HL-60 (cell line): ENCODE measurements at regions not wholly inside any gene's neighbourhood (a gene's known extent, or its start where the extent isn't known, plus 50 kb on each side); places are given as distances from the start of the nearest gene placed in this dataset.

Experiments used
- DNase-seq, 2 experiments: peaks; one replicate each; pipeline ENCODE4 v3.0.0-alpha.2; 2010 to 2020; ENCODE audit warnings: low read depth in 1 of 2, low spot score in 1 of 2
- H3K27ac ChIP-seq: fragments of 250-450 bp; sonication (Bioruptor Pico); replicated peaks from 2 replicates; pipeline ENCODE4 v1.5.1; 2020; ENCODE audit warnings: mild to moderate bottlenecking, moderate library complexity
- H3K27me3 ChIP-seq: fragments of 250-450 bp; sonication (Bioruptor Pico); 2 replicates; pipeline ENCODE4 v1.5.1; 2021; ENCODE audit warnings: mild to moderate bottlenecking, moderate library complexity; ENCODE audit not compliant: insufficient read depth, poor library complexity, severe bottlenecking
- H3K4me3 ChIP-seq: replicated peaks from 2 replicates; pipeline ENCODE4 v1.5.1; 2011; ENCODE audit warnings: mild to moderate bottlenecking, control low read depth, low read length; ENCODE audit not compliant: insufficient read depth
- CTCF ChIP-seq: IDR thresholded peaks from one replicate; pipeline ENCODE4 v1.5.1; 2011; ENCODE audit warnings: low read length, control low read depth, inconsistent platforms; ENCODE audit not compliant: insufficient read depth
- GABPA ChIP-seq: IDR thresholded peaks from 2 replicates; pipeline ENCODE4 v1.6.1; 2012; ENCODE audit warnings: low read depth
- POLR2AphosphoS5 ChIP-seq: IDR thresholded peaks from 2 replicates; pipeline ENCODE4 v1.6.1; 2012; ENCODE audit warnings: low read depth
- REST ChIP-seq: IDR thresholded peaks from 2 replicates; pipeline ENCODE4 v1.6.1; 2012; ENCODE audit warnings: low read depth; ENCODE audit not compliant: insufficient replicate concordance
- SPI1 ChIP-seq: IDR thresholded peaks from 2 replicates; pipeline ENCODE4 v1.6.1; 2012; ENCODE audit warnings: low read depth, mild to moderate bottlenecking, borderline replicate concordance

- H3K4me3 ChIP-seq: no peak overlapping the region
- H3K27ac ChIP-seq: no peak overlapping the region
- peak in 1 of 2 experiments; percentile 51 for DNase-seq
- TF ChIP-seq CTCF (peak; percentile 32), REST (no peak)
- H3K27me3 ChIP-seq: no peaks in the 10 kb centered on the region
Observed at GRCh38 chr10:32207544-32207943, 139.4 kb downstream of the EPC1 start.

DNA sequence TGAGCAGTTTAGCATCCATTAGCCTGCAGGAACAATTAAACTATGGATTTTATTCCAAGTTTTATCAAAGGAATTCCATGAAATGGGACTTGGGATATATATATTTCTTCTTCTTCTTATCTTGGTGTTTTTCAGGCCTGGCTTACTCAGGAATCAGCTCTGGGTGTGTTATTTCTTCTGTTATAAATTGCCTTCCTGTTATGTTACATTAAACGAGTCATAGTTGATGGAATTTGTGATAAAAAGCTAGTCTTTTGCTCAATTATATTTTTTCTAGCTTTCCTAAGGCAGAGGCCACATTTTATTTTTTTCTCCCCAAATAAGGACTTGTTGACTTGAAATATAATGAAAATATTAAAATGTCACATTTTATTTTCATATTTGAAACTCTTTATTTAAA, 141.3 kb downstream of the EPC1 start:
- Histone ChIP-seq H3K4me3 (no peak overlapping the region), H3K27me3 (no peaks in the 10 kb centered on the region), H3K27ac (no peak overlapping the region)
- TF ChIP-seq REST: no peak
- TF ChIP-seq POLR2AphosphoS5: no peak
- TF ChIP-seq SPI1: no peak
- no peak for TF ChIP-seq GABPA
- TF ChIP-seq CTCF: no peak
- no peak for DNase-seq

GRCh38 chr10:32204606-32205005, 142.4 kb downstream of the EPC1 start:
- Histone ChIP-seq H3K27me3 (no peaks in the 10 kb centered on the region), H3K4me3 (no peak overlapping the region), H3K27ac (no peak overlapping the region)
- TF ChIP-seq REST (no peak), POLR2AphosphoS5 (no peak), SPI1 (no peak), GABPA (no peak), CTCF (no peak)
- no peak for DNase-seq
